RPMI8226 (cell line): ENCODE measurements at regions not wholly inside any gene's neighbourhood (a gene's known extent, or its start where the extent isn't known, plus 50 kb on each side); places are given as distances from the start of the nearest gene placed in this dataset.
A peak's percentile ranks its signal among the peaks of the same experiment; 100 is the strongest.

Source experiments
- DNase-seq: peaks from one replicate; pipeline ENCODE4 v3.0.0-alpha.2; 2015

GRCh38 chr22:49157529-49158339 is 669.9 kb downstream of the BRD1 start:
- no peak for DNase-seq

GRCh38 chr22:49156662-49157285 is 670.9 kb downstream of the BRD1 start:
- peak; percentile 81 for DNase-seq

GRCh38 chr22:49155770-49156580 is 671.7 kb downstream of the BRD1 start:
- DNase-seq, result no peak

- no peak for DNase-seq
Observed at GRCh38 chr22:49155039-49155769, 672.5 kb downstream of the BRD1 start.

- no peak for DNase-seq
Observed at GRCh38 chr22:49154433-49154832, 673.2 kb downstream of the BRD1 start.

GRCh38 chr22:49153921-49154320 is 673.8 kb downstream of the BRD1 start:
- DNase-seq, result no peak

GRCh38 chr22:49152939-49153770 is 674.5 kb downstream of the BRD1 start:
- DNase-seq, result no peak

- no peak for DNase-seq
Observed at GRCh38 chr22:49152127-49152938, 675.3 kb downstream of the BRD1 start.

GRCh38 chr22:49151256-49152126 is 676.2 kb downstream of the BRD1 start:
- no peak for DNase-seq

GRCh38 chr22:49150801-49151221 is 676.9 kb downstream of the BRD1 start:
- no peak for DNase-seq

GRCh38 chr22:49149721-49150608 is 677.7 kb downstream of the BRD1 start:
- no peak for DNase-seq

- no peak for DNase-seq
Observed at GRCh38 chr22:49148895-49149418, 678.7 kb downstream of the BRD1 start.

GRCh38 chr22:49147617-49148175 is 680.0 kb downstream of the BRD1 start:
- no peak for DNase-seq

GRCh38 chr22:49147171-49147570 is 680.5 kb downstream of the BRD1 start:
- no peak for DNase-seq

GRCh38 chr22:49146511-49146910 is 681.2 kb downstream of the BRD1 start:
- no peak for DNase-seq

- no peak for DNase-seq
Observed at GRCh38 chr22:49143812-49144211, 683.9 kb downstream of the BRD1 start.

GRCh38 chr22:49142891-49143290 is 684.8 kb downstream of the BRD1 start:
- DNase-seq, result no peak

GRCh38 chr22:49142296-49142695 is 685.4 kb downstream of the BRD1 start:
- DNase-seq, result no peak
